Stimulated activated naive CD8-positive, alpha-beta T cell treated with anti-CD3 and anti-CD28 coated beads, Interleukin-15, amount 100 ng/mL, for 72 hours (primary cell): ENCODE measurements at regions not wholly inside any gene's neighbourhood (a gene's known extent, or its start where the extent isn't known, plus 50 kb on each side); places are given as distances from the start of the nearest gene placed in this dataset.

Source experiments
- ATAC-seq: fragments of 150-1000 bp; cut with Tn5 transposase; 2 replicates; pipeline ENCODE4 v1.10.0; 2021; ENCODE audit warnings: mild to moderate bottlenecking, moderate library complexity
- DNase-seq, 2 donors: peaks; one replicate each; pipeline ENCODE4 v3.0.0; 2021 to 2022
- H3K27ac Mint-ChIP-seq, 2 donors: one replicate each; pipeline ENCODE4 v1.8.0; 2022; ENCODE audit warnings: mild to moderate bottlenecking in 2 of 2, mixed read lengths in 2 of 2, moderate library complexity in 2 of 2
- H3K27me3 Mint-ChIP-seq: one replicate; pipeline ENCODE4 v1.8.0; 2022; ENCODE audit warnings: mixed read lengths
- H3K4me1 Mint-ChIP-seq: one replicate; pipeline ENCODE4 v1.8.0; 2022; ENCODE audit warnings: mild to moderate bottlenecking, mixed read lengths
- H3K4me3 Mint-ChIP-seq, 2 donors: one replicate each; pipeline ENCODE4 v1.8.0; 2022; ENCODE audit warnings: mild to moderate bottlenecking in 2 of 2, mixed read lengths in 2 of 2, moderate library complexity in 1 of 2
- H3K9me3 Mint-ChIP-seq, 2 donors: one replicate each; pipeline ENCODE4 v1.8.0; 2022; ENCODE audit warnings: mixed read lengths in 2 of 2

DNA sequence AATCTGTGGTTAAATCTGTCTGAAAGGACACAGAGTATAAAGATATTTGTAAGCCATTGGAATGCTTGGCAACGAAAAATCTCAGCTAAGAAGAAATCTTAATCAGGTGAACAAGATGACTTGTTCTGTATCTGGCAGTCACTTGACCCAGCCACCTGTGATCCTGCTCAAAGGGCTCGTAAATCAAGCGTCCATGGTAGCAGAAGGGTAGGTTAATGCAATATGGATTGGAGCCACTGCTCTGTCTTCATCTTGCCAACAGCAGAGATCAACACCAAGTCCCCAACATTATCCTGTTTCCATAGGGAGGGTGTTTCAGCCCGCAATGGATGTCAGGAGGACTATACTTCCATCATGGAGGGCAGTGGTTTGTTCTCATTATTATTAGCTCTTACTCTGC is 378.4 kb downstream of the CDH7 start:
- Mint-ChIP-seq H3K27ac (no peak overlapping the region), H3K4me1 (no peaks in the 10 kb centered on the region), H3K9me3 (peaks cover 8 to 9% of the 10 kb centered on the region in 2 donors), H3K27me3 (no peaks in the 10 kb centered on the region), H3K4me3 (no peak overlapping the region)
- ATAC-seq: no peak
- no peak for DNase-seq

- no peak for DNase-seq
- Mint-ChIP-seq H3K4me1 (no peaks in the 10 kb centered on the region), H3K4me3 (no peak overlapping the region), H3K27ac (no peak overlapping the region), H3K27me3 (no peaks in the 10 kb centered on the region), H3K9me3 (peaks cover 8 to 9% of the 10 kb centered on the region in 2 donors)
- no peak for ATAC-seq
Observed at GRCh38 chr18:66126266-66126665, 375.5 kb downstream of the CDH7 start.

- no peak for ATAC-seq
- no peak for DNase-seq
- peaks cover 0 to 5% of the 10 kb centered on the region in 2 donors for H3K9me3 Mint-ChIP-seq
- H3K27ac Mint-ChIP-seq: no peak overlapping the region
- no peaks in the 10 kb centered on the region for H3K27me3 Mint-ChIP-seq
- no peaks in the 10 kb centered on the region for H3K4me1 Mint-ChIP-seq
- no peak overlapping the region for H3K4me3 Mint-ChIP-seq
Observed at GRCh38 chr18:66124394-66124793, 373.6 kb downstream of the CDH7 start.

DNA sequence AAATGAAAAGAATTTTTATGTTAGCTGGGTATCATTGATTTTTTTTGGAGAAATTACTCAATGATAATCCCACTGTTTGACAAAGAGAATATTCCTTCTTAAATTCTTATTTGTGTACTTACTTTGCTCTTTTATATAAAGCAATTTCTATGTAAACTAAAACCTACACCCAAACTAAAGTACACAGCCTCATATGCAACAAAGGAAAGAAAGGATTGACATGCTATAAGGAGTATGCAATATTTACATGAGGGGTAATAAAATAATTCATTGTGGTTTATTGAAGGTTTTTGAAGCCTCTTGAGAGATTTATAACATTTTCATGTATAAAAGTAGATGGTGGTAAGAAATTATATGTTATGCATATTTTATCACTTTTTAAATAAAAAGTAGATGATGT is 368.5 kb downstream of the CDH7 start:
- ATAC-seq (no peak), DNase-seq (no peak)
- no peaks in the 10 kb centered on the region for H3K27me3 Mint-ChIP-seq
- no peak overlapping the region for H3K27ac Mint-ChIP-seq
- peaks cover 0 to 4% of the 10 kb centered on the region in 2 donors for H3K9me3 Mint-ChIP-seq
- no peaks in the 10 kb centered on the region for H3K4me1 Mint-ChIP-seq
- no peak overlapping the region for H3K4me3 Mint-ChIP-seq

- Mint-ChIP-seq H3K9me3 (peaks cover 0 to 10% of the 10 kb centered on the region in 2 donors), H3K27ac (no peak overlapping the region), H3K27me3 (no peaks in the 10 kb centered on the region), H3K4me1 (no peaks in the 10 kb centered on the region), H3K4me3 (no peak overlapping the region)
- DNase-seq: no peak
- ATAC-seq: no peak
Observed at GRCh38 chr18:66111018-66111417, 360.2 kb downstream of the CDH7 start.

GRCh38 chr18:66110607-66111006 is 359.8 kb downstream of the CDH7 start:
- Mint-ChIP-seq H3K27ac (no peak overlapping the region), H3K4me1 (no peaks in the 10 kb centered on the region)

DNA sequence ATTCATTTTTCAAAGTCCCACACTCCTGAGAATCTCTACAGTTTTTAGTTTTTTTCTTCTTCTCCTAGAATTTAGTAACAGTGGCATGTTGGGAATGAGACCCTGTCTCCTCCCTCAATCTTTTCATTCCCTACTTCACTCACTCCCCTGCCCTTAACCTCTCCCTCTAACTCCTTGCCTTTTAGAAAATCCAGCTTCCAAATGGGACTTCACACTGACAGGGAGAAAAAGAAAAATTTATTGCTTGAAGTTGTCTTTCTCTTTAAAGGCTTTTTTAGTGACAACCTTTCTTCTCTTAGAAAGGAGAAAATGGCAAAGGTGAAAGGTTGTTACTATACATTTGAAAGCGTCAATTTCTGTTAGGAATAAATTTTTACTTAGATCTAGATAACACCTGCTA is 359.2 kb downstream of the CDH7 start:
- no peaks in the 10 kb centered on the region for H3K27me3 Mint-ChIP-seq
- peaks cover 0 to 10% of the 10 kb centered on the region in 2 donors for H3K9me3 Mint-ChIP-seq
- no peaks in the 10 kb centered on the region for H3K4me1 Mint-ChIP-seq
- no peak overlapping the region for H3K4me3 Mint-ChIP-seq
- H3K27ac Mint-ChIP-seq: peak overlapping the region in 1 of 2 donors; percentile 31
- no peak for DNase-seq
- no peak for ATAC-seq

More at GRCh38 chr18:66110607-66111006, 359.8 kb downstream of the CDH7 start:
- no peak overlapping the region for H3K4me3 Mint-ChIP-seq
- ATAC-seq: no peak
- DNase-seq: no peak
- H3K27me3 Mint-ChIP-seq: no peaks in the 10 kb centered on the region
- H3K9me3 Mint-ChIP-seq: peaks cover 0 to 10% of the 10 kb centered on the region in 2 donors

- H3K27ac Mint-ChIP-seq: no peak overlapping the region
- no peak overlapping the region for H3K4me3 Mint-ChIP-seq
- DNase-seq: no peak
- no peak for ATAC-seq
- peaks cover 0 to 10% of the 10 kb centered on the region in 2 donors for H3K9me3 Mint-ChIP-seq
- no peaks in the 10 kb centered on the region for H3K27me3 Mint-ChIP-seq
- H3K4me1 Mint-ChIP-seq: no peaks in the 10 kb centered on the region
Observed at GRCh38 chr18:66107546-66107945, 356.7 kb downstream of the CDH7 start.

DNA sequence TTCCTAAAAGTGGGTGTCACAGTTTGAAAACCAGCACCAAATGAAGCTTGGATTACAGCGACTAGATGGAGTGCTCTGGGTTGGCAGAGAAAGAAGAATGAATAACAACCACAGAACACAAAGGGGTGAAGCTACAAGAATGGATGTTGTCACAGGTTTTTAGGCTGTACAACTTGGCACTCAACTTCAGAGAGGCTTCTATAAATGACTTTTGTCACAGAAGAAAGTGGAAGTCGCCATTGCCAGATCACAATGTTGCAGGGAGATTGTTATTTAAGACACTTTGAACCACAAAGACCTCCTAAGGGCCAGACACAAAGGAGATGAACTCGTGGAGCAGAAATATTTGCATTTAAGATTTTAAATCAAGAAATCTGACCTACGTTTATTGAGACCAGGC is 354.2 kb downstream of the CDH7 start:
- H3K27me3 Mint-ChIP-seq: no peaks in the 10 kb centered on the region
- no peaks in the 10 kb centered on the region for H3K4me1 Mint-ChIP-seq

GRCh38 chr18:66103550-66103949 is 352.7 kb downstream of the CDH7 start:
- H3K27me3 Mint-ChIP-seq: no peaks in the 10 kb centered on the region
- ATAC-seq (no peak), DNase-seq (no peak)
- H3K4me1 Mint-ChIP-seq: no peaks in the 10 kb centered on the region
- no peak overlapping the region for H3K4me3 Mint-ChIP-seq
- no peaks in the 10 kb centered on the region for H3K9me3 Mint-ChIP-seq
- H3K27ac Mint-ChIP-seq: no peak overlapping the region

More for the DNA sequence above, 354.2 kb downstream of the CDH7 start:
- no peaks in the 10 kb centered on the region for H3K9me3 Mint-ChIP-seq
- ATAC-seq (no peak), DNase-seq (no peak)
- no peak overlapping the region for H3K27ac Mint-ChIP-seq
- no peak overlapping the region for H3K4me3 Mint-ChIP-seq

- H3K4me3 Mint-ChIP-seq: no peak overlapping the region
- peaks cover 0 to 5% of the 10 kb centered on the region in 2 donors for H3K9me3 Mint-ChIP-seq
- DNase-seq (no peak), ATAC-seq (no peak)
- no peak overlapping the region for H3K27ac Mint-ChIP-seq
- no peaks in the 10 kb centered on the region for H3K4me1 Mint-ChIP-seq
- no peaks in the 10 kb centered on the region for H3K27me3 Mint-ChIP-seq
Observed at GRCh38 chr18:66083078-66083477, 332.3 kb downstream of the CDH7 start.

DNA sequence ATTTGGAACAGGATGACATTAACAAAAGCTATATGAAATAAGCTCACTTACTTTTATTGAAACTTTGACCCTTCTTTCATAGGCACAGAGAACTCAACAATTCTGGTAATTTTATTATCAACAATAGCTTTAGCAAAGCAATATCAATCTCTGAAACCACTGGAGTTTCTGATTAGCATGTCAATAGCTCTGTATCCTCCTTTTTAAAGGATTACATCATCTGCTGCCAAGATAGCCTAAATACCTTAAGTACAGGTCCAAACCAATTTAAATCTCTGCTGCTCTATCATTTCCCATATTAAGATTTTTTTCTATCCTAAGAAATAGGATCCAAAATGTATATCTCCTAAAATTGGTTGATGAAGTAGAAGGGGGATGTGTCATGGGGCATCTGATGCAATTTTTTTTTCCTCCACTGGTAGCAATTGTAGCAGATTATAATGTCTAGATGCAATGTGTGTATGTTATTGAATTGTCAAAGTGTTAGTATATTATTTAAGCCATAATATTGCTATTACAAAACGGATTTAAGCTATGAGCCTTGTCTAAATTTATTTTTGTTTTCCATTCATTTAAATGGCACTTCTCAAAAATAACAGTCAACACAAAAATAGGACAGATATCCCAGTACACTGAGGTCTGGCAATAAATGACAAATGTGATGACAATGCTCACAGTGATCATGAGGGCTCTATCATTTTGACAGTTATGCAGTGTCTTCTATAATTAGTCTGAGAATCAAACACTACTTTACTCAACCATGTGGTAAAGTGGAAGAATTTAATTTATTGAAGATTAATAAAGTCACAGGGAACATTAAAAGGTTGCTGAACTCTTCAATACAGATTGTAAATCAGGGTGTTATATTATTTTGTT is 328.4 kb downstream of the CDH7 start:
- no peaks in the 10 kb centered on the region for H3K4me1 Mint-ChIP-seq
- no peak for ATAC-seq
- H3K9me3 Mint-ChIP-seq: peaks cover 17 to 22% of the 10 kb centered on the region in 2 donors
- no peaks in the 10 kb centered on the region for H3K27me3 Mint-ChIP-seq
- DNase-seq: no peak
- H3K27ac Mint-ChIP-seq: peak overlapping the region in 1 of 2 donors; percentile 19
- no peak overlapping the region for H3K4me3 Mint-ChIP-seq

DNA sequence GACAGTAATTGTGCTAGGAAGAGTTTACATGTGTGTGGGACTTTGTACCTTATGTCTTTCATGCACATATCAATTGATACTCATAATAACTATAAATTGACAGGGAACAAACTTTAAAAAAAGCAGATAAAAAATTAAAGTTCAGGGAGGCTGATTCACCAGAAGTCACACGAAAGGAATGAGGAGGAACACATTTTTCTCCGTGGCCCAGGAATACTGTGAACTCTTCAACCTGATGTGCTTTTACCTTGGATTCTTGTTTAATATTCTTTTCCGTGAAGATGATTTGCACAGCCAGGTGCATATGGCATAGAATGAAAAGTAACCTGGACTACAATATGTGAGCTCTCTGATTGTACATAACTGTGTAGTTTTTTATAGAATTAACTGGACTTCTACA is 326.3 kb downstream of the CDH7 start:
- no peak for ATAC-seq
- H3K27ac Mint-ChIP-seq: no peak overlapping the region
- H3K9me3 Mint-ChIP-seq: peaks cover 19 to 41% of the 10 kb centered on the region in 2 donors
- no peaks in the 10 kb centered on the region for H3K4me1 Mint-ChIP-seq
- H3K4me3 Mint-ChIP-seq: no peak overlapping the region
- DNase-seq: no peak
- no peaks in the 10 kb centered on the region for H3K27me3 Mint-ChIP-seq

GRCh38 chr18:66066191-66066590 is 315.4 kb downstream of the CDH7 start:
- Mint-ChIP-seq H3K27me3 (no peaks in the 10 kb centered on the region), H3K27ac (no peak overlapping the region), H3K9me3 (peaks cover 11 to 14% of the 10 kb centered on the region in 2 donors), H3K4me1 (no peaks in the 10 kb centered on the region), H3K4me3 (no peak overlapping the region)
- ATAC-seq (no peak), DNase-seq (no peak)

- ATAC-seq (no peak), DNase-seq (no peak)
- no peaks in the 10 kb centered on the region for H3K27me3 Mint-ChIP-seq
- no peaks in the 10 kb centered on the region for H3K4me1 Mint-ChIP-seq
- no peak overlapping the region for H3K4me3 Mint-ChIP-seq
- peaks cover 7 to 10% of the 10 kb centered on the region in 2 donors for H3K9me3 Mint-ChIP-seq
- no peak overlapping the region for H3K27ac Mint-ChIP-seq
Observed at GRCh38 chr18:66048406-66048805, 297.6 kb downstream of the CDH7 start.

DNA sequence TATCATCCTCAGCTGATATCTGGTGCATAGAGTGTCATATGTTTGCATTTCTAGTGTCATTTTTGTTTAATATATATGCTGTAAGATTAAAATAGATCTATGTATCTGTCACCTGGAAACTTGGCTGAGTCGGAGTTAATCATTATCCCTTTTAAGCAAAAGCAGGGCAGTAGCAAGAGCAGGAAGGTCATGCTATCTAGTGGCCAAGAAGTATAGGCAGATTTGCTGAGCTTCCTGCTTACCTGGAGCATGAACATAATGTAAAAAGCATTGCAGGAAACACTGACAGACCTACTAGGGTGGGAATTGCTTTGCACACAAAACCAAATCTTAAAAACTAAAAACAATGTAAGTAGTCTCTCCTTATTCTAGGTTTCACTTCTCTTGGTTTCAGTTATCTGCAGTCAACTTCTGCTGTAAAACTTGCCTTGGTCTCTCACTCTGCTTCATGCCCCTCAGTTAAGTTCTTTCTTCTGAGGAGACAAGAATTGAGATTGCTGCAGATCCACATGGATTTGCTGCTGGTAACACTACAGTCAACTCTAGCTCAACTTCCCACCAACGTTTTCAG is 295.3 kb downstream of the CDH7 start:
- no peak overlapping the region for H3K4me3 Mint-ChIP-seq
- no peak for ATAC-seq
- no peaks in the 10 kb centered on the region for H3K27me3 Mint-ChIP-seq
- DNase-seq: no peak
- H3K4me1 Mint-ChIP-seq: no peaks in the 10 kb centered on the region
- peaks cover 0 to 12% of the 10 kb centered on the region in 2 donors for H3K9me3 Mint-ChIP-seq
- no peak overlapping the region for H3K27ac Mint-ChIP-seq
